Nephron progenitor cell (in vitro differentiated cells): ENCODE measurements at regions not wholly inside any gene's neighbourhood (a gene's known extent, or its start where the extent isn't known, plus 50 kb on each side); places are given as distances from the start of the nearest gene placed in this dataset.

ENCODE experiments used
- DNase-seq: peaks from one replicate; pipeline ENCODE4 v3.0.0; 2021
- H3K27ac Mint-ChIP-seq: 2 replicates; pipeline ENCODE4 v1.8.0; 2021; ENCODE audit warnings: mild to moderate bottlenecking, moderate library complexity, mixed read lengths
- H3K27me3 Mint-ChIP-seq: 2 replicates; pipeline ENCODE4 v1.8.0; 2021; ENCODE audit warnings: mild to moderate bottlenecking, low read depth, mixed read lengths; ENCODE audit not compliant: poor library complexity
- H3K36me3 Mint-ChIP-seq: 2 replicates; pipeline ENCODE4 v1.8.0; 2021; ENCODE audit warnings: low read depth, mixed read lengths
- H3K4me1 Mint-ChIP-seq: 2 replicates; pipeline ENCODE4 v1.8.0; 2021; ENCODE audit warnings: mixed read lengths
- H3K4me3 Mint-ChIP-seq: 2 replicates; pipeline ENCODE4 v1.8.0; 2021; ENCODE audit warnings: mild to moderate bottlenecking, moderate library complexity, mixed read lengths
- H3K9me3 Mint-ChIP-seq: 2 replicates; pipeline ENCODE4 v1.8.0; 2021; ENCODE audit warnings: mild to moderate bottlenecking, moderate library complexity, mixed read lengths
- TF ChIP-seq, protein P1 (sequence below): fragments of 200-600 bp; sonication (generic); IDR thresholded peaks from 2 replicates; pipeline ENCODE4 v1.5.0; 2021; ENCODE audit warnings: antibody characterized with exemption

DNA sequence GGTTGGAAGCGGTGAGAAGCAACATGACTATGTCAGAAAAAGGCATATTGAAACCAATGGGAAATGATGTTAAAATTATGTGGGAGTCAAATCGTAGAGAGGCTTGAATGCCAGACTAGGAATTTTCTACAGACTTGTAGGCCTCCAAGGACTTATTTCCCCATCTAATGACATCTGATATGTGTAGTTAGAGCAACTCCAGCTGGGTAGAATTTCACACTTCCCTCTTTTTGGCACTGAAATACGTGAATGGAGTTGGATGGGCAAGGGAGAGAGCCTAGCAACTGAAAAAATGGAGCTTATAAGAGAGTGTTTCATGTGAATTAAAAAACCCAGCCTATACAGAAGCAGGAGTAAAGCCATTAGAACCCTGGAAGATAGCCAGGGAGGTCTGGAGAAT lies 304.2 kb downstream of the INSC start:
- Mint-ChIP-seq H3K4me1 (peaks cover 10% of the 10 kb centered on the region), H3K27me3 (peaks cover under 1% of the 10 kb centered on the region), H3K36me3 (no peaks in the 10 kb centered on the region), H3K4me3 (no peak overlapping the region), H3K27ac (no peak overlapping the region), H3K9me3 (no peaks in the 10 kb centered on the region)
- no peak for DNase-seq
- TF ChIP-seq, protein P1, sequence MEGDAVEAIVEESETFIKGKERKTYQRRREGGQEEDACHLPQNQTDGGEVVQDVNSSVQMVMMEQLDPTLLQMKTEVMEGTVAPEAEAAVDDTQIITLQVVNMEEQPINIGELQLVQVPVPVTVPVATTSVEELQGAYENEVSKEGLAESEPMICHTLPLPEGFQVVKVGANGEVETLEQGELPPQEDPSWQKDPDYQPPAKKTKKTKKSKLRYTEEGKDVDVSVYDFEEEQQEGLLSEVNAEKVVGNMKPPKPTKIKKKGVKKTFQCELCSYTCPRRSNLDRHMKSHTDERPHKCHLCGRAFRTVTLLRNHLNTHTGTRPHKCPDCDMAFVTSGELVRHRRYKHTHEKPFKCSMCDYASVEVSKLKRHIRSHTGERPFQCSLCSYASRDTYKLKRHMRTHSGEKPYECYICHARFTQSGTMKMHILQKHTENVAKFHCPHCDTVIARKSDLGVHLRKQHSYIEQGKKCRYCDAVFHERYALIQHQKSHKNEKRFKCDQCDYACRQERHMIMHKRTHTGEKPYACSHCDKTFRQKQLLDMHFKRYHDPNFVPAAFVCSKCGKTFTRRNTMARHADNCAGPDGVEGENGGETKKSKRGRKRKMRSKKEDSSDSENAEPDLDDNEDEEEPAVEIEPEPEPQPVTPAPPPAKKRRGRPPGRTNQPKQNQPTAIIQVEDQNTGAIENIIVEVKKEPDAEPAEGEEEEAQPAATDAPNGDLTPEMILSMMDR, result no peak

DNA sequence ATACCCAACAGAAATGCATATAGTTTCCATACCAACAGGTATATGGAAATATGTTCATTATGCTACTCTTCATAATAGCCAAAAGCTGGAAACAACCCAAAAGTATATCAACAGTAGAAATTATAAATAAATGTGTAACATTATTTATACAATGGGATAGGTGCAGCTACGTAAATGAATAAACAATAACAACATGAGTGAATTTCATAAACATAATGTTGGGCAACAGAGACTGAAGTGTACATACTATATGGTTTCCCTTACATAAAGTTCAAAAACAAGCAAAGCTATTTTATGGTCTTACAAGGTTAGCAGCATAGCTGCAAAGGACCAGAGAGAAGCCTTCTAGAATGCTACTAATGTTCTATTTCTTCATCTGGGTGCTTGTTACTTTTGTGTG lies 305.0 kb downstream of the INSC start:
- Mint-ChIP-seq H3K36me3 (no peaks in the 10 kb centered on the region), H3K9me3 (no peaks in the 10 kb centered on the region), H3K27ac (no peak overlapping the region), H3K4me3 (no peak overlapping the region), H3K27me3 (no peaks in the 10 kb centered on the region), H3K4me1 (peaks cover 10% of the 10 kb centered on the region)
- TF ChIP-seq, protein P1, result no peak
- no peak for DNase-seq

DNA sequence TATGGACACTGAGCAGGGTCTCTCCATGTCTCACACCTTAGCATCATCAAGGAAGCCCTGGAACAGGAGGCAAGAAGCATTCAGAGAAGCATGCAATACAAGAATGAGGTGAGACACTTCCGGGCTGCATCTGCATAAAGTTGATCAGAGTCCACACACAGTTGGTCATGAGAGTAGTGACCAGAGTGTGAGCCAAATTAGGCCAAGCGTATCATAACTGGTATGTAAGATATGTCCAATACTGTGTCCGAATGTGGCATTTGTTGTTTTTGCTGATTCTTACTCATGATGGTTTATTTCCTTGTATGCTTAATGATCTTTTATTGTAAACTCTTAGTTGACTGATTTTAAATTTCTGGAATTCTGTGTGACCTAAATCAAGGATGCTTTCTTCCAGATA lies 315.7 kb downstream of the INSC start:
- Mint-ChIP-seq H3K36me3 (no peaks in the 10 kb centered on the region), H3K27ac (no peak overlapping the region)
- TF ChIP-seq, protein P1, result no peak

DNA sequence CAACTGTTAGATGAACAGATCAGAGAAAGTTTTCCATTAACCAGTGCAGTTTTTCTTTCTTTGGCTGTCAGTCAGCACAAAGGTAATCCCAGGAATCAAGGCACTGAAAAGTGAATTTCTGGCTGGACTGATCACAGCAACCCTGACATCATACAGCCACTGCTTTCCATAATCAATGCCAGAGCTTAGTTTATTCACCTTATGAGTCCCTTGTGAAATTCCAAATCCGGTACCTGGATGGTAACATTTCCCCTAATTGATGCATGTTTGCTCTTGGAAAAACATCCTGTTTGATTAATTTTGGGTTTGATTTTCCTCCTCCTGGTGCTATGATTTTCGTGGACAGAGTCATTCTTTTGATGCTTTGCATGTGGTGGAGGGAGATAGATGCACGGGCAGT lies 319.8 kb downstream of the INSC start:
- Mint-ChIP-seq H3K9me3 (no peaks in the 10 kb centered on the region), H3K4me3 (no peak overlapping the region), H3K27ac (no peak overlapping the region), H3K4me1 (no peaks in the 10 kb centered on the region), H3K27me3 (peaks cover 19% of the 10 kb centered on the region), H3K36me3 (no peaks in the 10 kb centered on the region)
- TF ChIP-seq, protein P1, result no peak
- no peak for DNase-seq

More for the DNA sequence above, 315.7 kb downstream of the INSC start:
- H3K9me3 Mint-ChIP-seq, result no peaks in the 10 kb centered on the region
- DNase-seq, result no peak
- H3K27me3 Mint-ChIP-seq, result peaks cover 8% of the 10 kb centered on the region
- H3K4me1 Mint-ChIP-seq, result no peaks in the 10 kb centered on the region
- no peak overlapping the region for H3K4me3 Mint-ChIP-seq

DNA sequence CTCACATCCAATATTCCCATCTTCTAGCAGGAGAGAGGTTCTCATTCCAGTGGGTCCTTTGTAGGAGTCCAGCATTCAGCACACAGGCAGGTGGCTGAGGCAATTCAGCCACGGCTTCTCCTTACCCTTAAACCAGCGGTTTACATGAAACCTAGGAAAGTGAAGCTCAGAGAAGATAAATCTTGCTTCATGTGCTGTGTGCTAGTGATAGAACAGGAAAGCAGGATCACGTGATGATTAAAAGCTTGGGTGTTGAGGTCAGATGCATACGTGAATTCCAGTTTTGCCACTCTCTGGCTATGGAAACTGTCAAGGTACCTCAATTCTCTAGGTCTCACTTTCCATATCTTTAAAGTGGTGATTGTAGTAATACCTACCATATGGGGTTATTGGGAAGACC lies 331.6 kb downstream of the INSC start:
- Mint-ChIP-seq H3K4me1 (no peaks in the 10 kb centered on the region), H3K36me3 (no peaks in the 10 kb centered on the region), H3K4me3 (no peak overlapping the region), H3K27ac (no peak overlapping the region), H3K9me3 (no peaks in the 10 kb centered on the region), H3K27me3 (peaks cover 6% of the 10 kb centered on the region)
- TF ChIP-seq, protein P1, result no peak
- DNase-seq, result no peak

DNA sequence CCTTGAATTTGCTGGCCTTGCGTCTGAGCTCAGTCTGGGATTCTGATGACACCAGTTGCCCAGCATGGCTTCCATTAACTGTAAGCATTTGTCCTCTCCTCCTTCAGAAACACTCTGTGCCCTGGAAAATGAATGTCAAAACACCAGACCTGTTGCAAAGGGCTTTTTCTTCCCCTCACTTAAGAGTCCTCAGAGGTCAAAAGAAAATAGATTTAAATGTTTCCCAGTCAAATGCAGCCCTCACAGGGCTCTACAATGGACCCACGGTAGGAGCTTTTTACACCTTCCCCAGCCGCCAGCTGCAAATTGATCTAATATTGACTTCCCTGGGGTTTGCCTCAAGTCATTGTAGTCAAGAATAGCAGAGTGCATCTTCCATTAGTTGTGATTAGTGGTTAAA lies 332.2 kb downstream of the INSC start:
- TF ChIP-seq, protein P1, result no peak
- no peaks in the 10 kb centered on the region for H3K36me3 Mint-ChIP-seq
- no peak overlapping the region for H3K27ac Mint-ChIP-seq
- H3K9me3 Mint-ChIP-seq, result no peaks in the 10 kb centered on the region
- peaks cover 6% of the 10 kb centered on the region for H3K27me3 Mint-ChIP-seq
- H3K4me3 Mint-ChIP-seq, result no peak overlapping the region
- DNase-seq, result no peak
- no peaks in the 10 kb centered on the region for H3K4me1 Mint-ChIP-seq
